H1 (cell line): ENCODE measurements at regions not wholly inside any gene's neighbourhood (a gene's known extent, or its start where the extent isn't known, plus 50 kb on each side); places are given as distances from the start of the nearest gene placed in this dataset.

Source experiments
- CBX8 ChIP-seq: fragments of 300-800, 300-1000 bp; sonication (generic); IDR thresholded peaks from 2 replicates; pipeline ENCODE4 v1.7.1; 2016; ENCODE audit warnings: low read depth, low read length, borderline replicate concordance
- CEBPB ChIP-seq: IDR thresholded peaks from 2 replicates; pipeline ENCODE4 v1.6.1; 2012; ENCODE audit warnings: low read depth, low read length
- CTCF ChIP-seq, 3 experiments: IDR thresholded peaks; 1 replicate in 2 of 3; 2 replicates in 1 of 3; pipeline versions ENCODE4 v1.5.1 to v1.6.1; 2011; ENCODE audit warnings: low read length in 3 of 3, mild to moderate bottlenecking in 3 of 3, inconsistent platforms in 2 of 3, low read depth in 1 of 3, moderate library complexity in 1 of 3; ENCODE audit not compliant: insufficient read depth in 1 of 3; ENCODE audit errors: control extremely low read depth in 1 of 3
- EP300 ChIP-seq, 2 experiments: IDR thresholded peaks; 1 replicate in 1 of 2; 2 replicates in 1 of 2; pipeline ENCODE4 v1.6.1; 2011 to 2012; ENCODE audit warnings: low read depth in 2 of 2, low read length in 2 of 2, mild to moderate bottlenecking in 2 of 2, borderline replicate concordance in 1 of 2, inconsistent platforms in 1 of 2, moderate library complexity in 1 of 2
- KDM5A ChIP-seq: fragments of 200-600 bp; IDR thresholded peaks from 2 replicates; pipeline ENCODE4 v1.7.1; 2012; ENCODE audit warnings: mild to moderate bottlenecking, low read length, inconsistent platforms, mixed read lengths
- NRF1 ChIP-seq: IDR thresholded peaks from 2 replicates; pipeline ENCODE4 v1.6.1; 2011; ENCODE audit warnings: mild to moderate bottlenecking, low read depth, low read length, improper control_type of control experiment
- SIN3A ChIP-seq, 2 experiments: IDR thresholded peaks in 1 of 2; conservative IDR thresholded peaks in 1 of 2; 2 replicates each; pipeline ENCODE4 v1.6.1; 2011 to 2012; ENCODE audit warnings: low read length in 2 of 2, improper control_type of control experiment in 1 of 2, low read depth in 1 of 2, mild to moderate bottlenecking in 1 of 2
- SP1 ChIP-seq: IDR thresholded peaks from 2 replicates; pipeline ENCODE4 v1.6.1; 2011; ENCODE audit warnings: low read depth, low read length
- ZNF274 ChIP-seq: IDR thresholded peaks from 2 replicates; pipeline ENCODE4 v1.7.0; 2012; ENCODE audit warnings: low read length, borderline replicate concordance; ENCODE audit errors: extremely low read depth

- TF ChIP-seq SP1 (no peak), CTCF (IDR thresholded peaks at IDR 0.05; ENCODE audit: control extremely low read depth in 1 of 3, insufficient read depth in 1 of 3, low read depth in 1 of 3, low read length in 3 of 3) (no peak), EP300 (IDR thresholded peaks at IDR 0.05; ENCODE audit: borderline replicate concordance in 1 of 2, low read depth in 2 of 2, low read length in 2 of 2) (no peak), ZNF274 (no peak), CEBPB (no peak), NRF1 (no peak), CBX8 (no peak), KDM5A (no peak), SIN3A (conservative IDR thresholded peaks at IDR 0.05 in 1 of 2, IDR thresholded peaks at IDR 0.05 in 1 of 2; ENCODE audit: low read depth in 1 of 2, low read length in 2 of 2) (no peak)
Observed at GRCh38 chr1:215421744-215422143, 145.4 kb upstream of the KCTD3 start.
